ENCODE measurements at regions not wholly inside any gene's neighbourhood (a gene's known extent, or its start where the extent isn't known, plus 50 kb on each side); places are given as distances from the start of the nearest gene placed in this dataset.
"Not testable (repeated sequence)": the region's sequence is repeated elsewhere in the genome, so short reads cannot be mapped to it uniquely, and the experiment has no call there.

GRCh38 chr5:39721394-39721793 is 296.6 kb upstream of the DAB2 start:
- no peak for DNase-seq

- no peak for DNase-seq
These were observed 295.4 kb upstream of the DAB2 start for GRCh38 chr5:39720136-39720535.

- DNase-seq = no peak
These were observed 292.6 kb upstream of the DAB2 start for GRCh38 chr5:39717176-39717897.

GRCh38 chr5:39716532-39717028 is 291.8 kb upstream of the DAB2 start:
- DNase-seq = peak; percentile 28 to 34

GRCh38 chr5:39714036-39714698 is 289.4 kb upstream of the DAB2 start:
- peak in 1 of 2 experiments; percentile 26 for DNase-seq

- no peak for DNase-seq
These were observed 288.6 kb upstream of the DAB2 start for GRCh38 chr5:39713250-39713916.

- no peak for DNase-seq
These were observed 287.8 kb upstream of the DAB2 start for GRCh38 chr5:39712316-39713249.

GRCh38 chr5:39711821-39712220 is 287.0 kb upstream of the DAB2 start:
- no peak for DNase-seq

- no peak for DNase-seq
These were observed 284.3 kb upstream of the DAB2 start for GRCh38 chr5:39709032-39709431.

GRCh38 chr5:39702928-39703327 is 278.1 kb upstream of the DAB2 start:
- no peak for DNase-seq

GRCh38 chr5:39700523-39700922 is 275.7 kb upstream of the DAB2 start:
- no peak for DNase-seq

- DNase-seq = no peak
These were observed 274.2 kb upstream of the DAB2 start for GRCh38 chr5:39698838-39699560.

GRCh38 chr5:39697881-39698280 is 273.1 kb upstream of the DAB2 start:
- no peak for DNase-seq

GRCh38 chr5:39696672-39697398 is 272.1 kb upstream of the DAB2 start:
- no peak for DNase-seq

- no peak for DNase-seq
These were observed 267.2 kb upstream of the DAB2 start for GRCh38 chr5:39691993-39692392.

GRCh38 chr5:39691136-39691535 is 266.4 kb upstream of the DAB2 start:
- DNase-seq = no peak

GRCh38 chr5:39689919-39690318 is 265.1 kb upstream of the DAB2 start:
- no peak for DNase-seq

- not testable (repeated sequence) for DNase-seq
These were observed 263.1 kb upstream of the DAB2 start for GRCh38 chr5:39687924-39688323.

- no peak for DNase-seq
These were observed 255.4 kb upstream of the DAB2 start for GRCh38 chr5:39680213-39680612.

- DNase-seq = no peak
These were observed 253.8 kb upstream of the DAB2 start for GRCh38 chr5:39678534-39678933.

- DNase-seq = no peak
These were observed 250.9 kb upstream of the DAB2 start for GRCh38 chr5:39675676-39676075.

Data from activated T-cell treated with anti-CD3 and anti-CD28 coated beads, Interleukin-2, amount 50 U/mL, for 48 hours (primary cell).